ENCODE measurements at regions not wholly inside any gene's neighbourhood (a gene's known extent, or its start where the extent isn't known, plus 50 kb on each side); places are given as distances from the start of the nearest gene placed in this dataset.

DNA sequence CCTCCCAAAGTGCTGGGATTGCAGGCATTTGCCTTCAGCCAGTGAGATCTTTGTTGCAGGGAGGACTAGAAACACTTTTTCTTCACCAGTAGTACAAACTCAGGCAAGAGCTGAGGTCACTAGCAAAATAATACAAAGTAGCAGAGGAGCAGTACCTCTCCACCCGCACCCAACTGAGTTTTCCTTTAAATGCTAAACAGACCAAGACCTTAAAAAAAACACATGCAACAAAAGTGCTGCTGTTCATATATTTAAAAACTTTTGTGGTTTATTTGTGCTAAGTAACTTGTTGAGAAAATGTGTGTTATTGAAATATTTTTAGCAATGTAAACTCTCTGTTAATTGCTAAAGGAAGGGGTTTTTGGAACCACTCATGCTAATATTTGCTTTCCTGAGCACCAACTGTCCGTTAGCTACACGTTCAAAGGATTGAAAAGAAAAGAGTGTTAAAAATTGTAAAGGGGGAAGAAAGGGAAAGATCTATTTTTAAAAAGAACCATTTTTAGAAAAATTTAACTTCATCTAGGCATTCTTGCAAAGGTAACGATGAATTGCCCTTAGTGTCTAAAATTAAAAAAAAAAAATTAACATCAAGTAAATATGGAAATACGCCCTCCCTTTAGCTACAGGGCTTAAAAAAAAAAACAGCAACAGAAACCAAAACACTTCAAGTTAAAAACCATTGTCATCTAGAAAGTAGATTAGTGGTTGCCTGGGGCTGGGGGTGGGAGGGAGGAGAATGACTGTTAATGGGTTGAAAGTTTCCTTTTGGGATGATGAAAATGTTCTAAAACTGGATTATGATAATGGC, 114.0 kb upstream of the KRAS start:
- H3K9me3 ChIP-seq = no peaks in the 10 kb centered on the region
- no peaks in the 10 kb centered on the region for H3K27me3 ChIP-seq (ENCODE audit: insufficient read depth)
- CTCF ChIA-PET = interaction anchor here (0.8 to 1.7 kb wide), 3 partner anchors 10 to 149 kb away, joined by 3 to 5 read pairs (median 3); no protein-coding TSS in a partner anchor
- H3K79me2 ChIP-seq (ENCODE audit: insufficient read depth) = no peaks in the 10 kb centered on the region
- H3K27ac ChIP-seq (ENCODE audit: low read depth in 2 of 2, low read length in 1 of 2) = peak overlapping the region in 1 of 2 experiments; percentile 73; a peak in 1 of 4 replicates
- H3K9me2 ChIP-seq = no peaks in the 10 kb centered on the region
- no peak overlapping the region for H3K4me3 ChIP-seq (ENCODE audit: low read depth in 2 of 2, low read length in 1 of 2)
- peak; percentile 73 for DNase-seq
- H3F3A ChIP-seq (replicated peaks; ENCODE audit: insufficient read depth) = no peaks in the 10 kb centered on the region
- TF ChIP-seq, protein P1, sequence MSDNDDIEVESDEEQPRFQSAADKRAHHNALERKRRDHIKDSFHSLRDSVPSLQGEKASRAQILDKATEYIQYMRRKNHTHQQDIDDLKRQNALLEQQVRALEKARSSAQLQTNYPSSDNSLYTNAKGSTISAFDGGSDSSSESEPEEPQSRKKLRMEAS (IDR thresholded peaks at IDR 0.05; ENCODE audit: low read depth) = no peak
- TF ChIP-seq RFX5 (IDR thresholded peaks at IDR 0.05; ENCODE audit: low read length) (no peak), POLR2AphosphoS5 (IDR thresholded peaks at IDR 0.05; ENCODE audit: low read depth, low read length) (no peak), RAD21 (IDR thresholded peaks at IDR 0.05; ENCODE audit: low read length) (no peak), FOSL2 (IDR thresholded peaks at IDR 0.05; ENCODE audit: borderline replicate concordance, low read depth) (no peak), CHD2 (IDR thresholded peaks at IDR 0.05; ENCODE audit: low read length, partially characterized antibody) (no peak), EP300 (IDR thresholded peaks at IDR 0.05; ENCODE audit: borderline replicate concordance in 1 of 2, low read depth in 1 of 2, low read length in 1 of 2) (peak in 1 of 2 experiments; percentile 70; a peak in 2 of 4 replicates), NFIC (IDR thresholded peaks at IDR 0.05; ENCODE audit: borderline replicate concordance) (no peak), MEF2A (IDR thresholded peaks at IDR 0.05; ENCODE audit: borderline replicate concordance, low read depth) (no peak), TAF1 (IDR thresholded peaks at IDR 0.05; ENCODE audit: borderline replicate concordance, low read depth, low read length) (no peak), GATA2 (CRISPR knock-in tag; IDR thresholded peaks at IDR 0.05) (no peak), RCOR1 (IDR thresholded peaks at IDR 0.05; ENCODE audit: low read length) (peak; percentile 62; the same call in 1 of the 2 replicates), TCF12 (IDR thresholded peaks at IDR 0.05) (no peak)
- TF ChIP-seq, protein P2, sequence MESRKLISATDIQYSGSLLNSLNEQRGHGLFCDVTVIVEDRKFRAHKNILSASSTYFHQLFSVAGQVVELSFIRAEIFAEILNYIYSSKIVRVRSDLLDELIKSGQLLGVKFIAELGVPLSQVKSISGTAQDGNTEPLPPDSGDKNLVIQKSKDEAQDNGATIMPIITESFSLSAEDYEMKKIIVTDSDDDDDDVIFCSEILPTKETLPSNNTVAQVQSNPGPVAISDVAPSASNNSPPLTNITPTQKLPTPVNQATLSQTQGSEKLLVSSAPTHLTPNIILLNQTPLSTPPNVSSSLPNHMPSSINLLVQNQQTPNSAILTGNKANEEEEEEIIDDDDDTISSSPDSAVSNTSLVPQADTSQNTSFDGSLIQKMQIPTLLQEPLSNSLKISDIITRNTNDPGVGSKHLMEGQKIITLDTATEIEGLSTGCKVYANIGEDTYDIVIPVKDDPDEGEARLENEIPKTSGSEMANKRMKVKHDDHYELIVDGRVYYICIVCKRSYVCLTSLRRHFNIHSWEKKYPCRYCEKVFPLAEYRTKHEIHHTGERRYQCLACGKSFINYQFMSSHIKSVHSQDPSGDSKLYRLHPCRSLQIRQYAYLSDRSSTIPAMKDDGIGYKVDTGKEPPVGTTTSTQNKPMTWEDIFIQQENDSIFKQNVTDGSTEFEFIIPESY (IDR thresholded peaks at IDR 0.05; ENCODE audit: borderline replicate concordance, low read depth) = no peak
- no peaks in the 10 kb centered on the region for H4K20me1 ChIP-seq (ENCODE audit: insufficient read depth)
- WGBS (ENCODE audit: low lambda C conversion rate) = 76% methylated on average over 5 of the region's 5 CpGs
- H2AFZ ChIP-seq (ENCODE audit: low read depth) = peak overlapping the region; percentile 54; the same call in 1 of the 2 replicates
- H3K36me3 ChIP-seq (replicated peaks in 1 of 2; ENCODE audit: control insufficient read depth in 1 of 2, insufficient read depth in 2 of 2, low read length in 1 of 2) = no peaks in the 10 kb centered on the region
- no peak overlapping the region for H3K4me2 ChIP-seq
- no peak overlapping the region; the same call in 1 of the 2 replicates for H3K9ac ChIP-seq
- POLR2A ChIA-PET = interaction anchor here (1.0 kb wide), 1 partner anchor 594 kb away, joined by 3 read pairs; the partner anchor contains the start of gene RASSF8
- H3K4me1 ChIP-seq (ENCODE audit: control insufficient read depth in 1 of 2, insufficient read depth in 2 of 2, low read depth in 1 of 2, low read length in 1 of 2) = peaks cover 0 to 11% of the 10 kb centered on the region in 2 experiments; a peak in 3 of 4 replicates

DNA sequence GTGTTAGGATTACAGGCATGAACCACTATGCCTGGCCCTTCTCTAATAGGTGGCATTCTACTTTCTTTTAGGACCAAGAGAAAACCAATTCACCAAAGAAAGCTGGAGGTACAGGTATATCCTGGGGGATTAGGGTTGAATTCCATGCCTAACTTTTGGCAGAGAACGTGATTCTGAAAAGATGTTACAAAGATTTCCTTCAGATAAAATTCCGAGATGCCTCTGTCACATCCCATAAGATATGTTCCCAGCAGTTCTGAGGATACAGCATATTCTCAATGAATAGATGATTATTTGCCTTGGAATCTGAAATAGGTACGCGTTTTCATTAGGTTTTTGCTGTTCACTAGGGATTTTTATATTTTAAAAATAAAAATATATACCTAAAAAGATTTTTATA, 111.9 kb upstream of the KRAS start:
- Histone ChIP-seq H3K9me3 (no peaks in the 10 kb centered on the region), H3K36me3 (replicated peaks in 1 of 2; ENCODE audit: control insufficient read depth in 1 of 2, insufficient read depth in 2 of 2, low read length in 1 of 2) (no peaks in the 10 kb centered on the region), H2AFZ (ENCODE audit: low read depth) (no peak overlapping the region), H3K9me2 (no peaks in the 10 kb centered on the region), H3K9ac (no peak overlapping the region), H4K20me1 (ENCODE audit: insufficient read depth) (no peaks in the 10 kb centered on the region), H3F3A (replicated peaks; ENCODE audit: insufficient read depth) (no peaks in the 10 kb centered on the region), H3K27ac (ENCODE audit: low read depth in 2 of 2, low read length in 1 of 2) (peak overlapping the region in 1 of 2 experiments; percentile 24; a peak in 1 of 4 replicates), H3K4me3 (ENCODE audit: low read depth in 2 of 2, low read length in 1 of 2) (no peak overlapping the region), H3K79me2 (ENCODE audit: insufficient read depth) (no peaks in the 10 kb centered on the region), H3K4me2 (no peak overlapping the region), H3K27me3 (ENCODE audit: insufficient read depth) (no peaks in the 10 kb centered on the region), H3K4me1 (ENCODE audit: control insufficient read depth in 1 of 2, insufficient read depth in 2 of 2, low read depth in 1 of 2, low read length in 1 of 2) (peaks cover 0 to 11% of the 10 kb centered on the region in 2 experiments; a peak in 3 of 4 replicates)
- ChIA-PET CTCF (interaction anchor here (1.3 kb wide), 1 partner anchor 15 kb away, joined by 3 read pairs; no protein-coding TSS in a partner anchor), POLR2A (no interaction called here)
- no peak for DNase-seq
- WGBS (ENCODE audit: low lambda C conversion rate) = 66% methylated on average over 4 of the region's 4 CpGs
- peak; percentile 53; the same call in 1 of the 2 replicates for TF ChIP-seq NFIC (IDR thresholded peaks at IDR 0.05; ENCODE audit: borderline replicate concordance)
- TF ChIP-seq, protein P3, sequence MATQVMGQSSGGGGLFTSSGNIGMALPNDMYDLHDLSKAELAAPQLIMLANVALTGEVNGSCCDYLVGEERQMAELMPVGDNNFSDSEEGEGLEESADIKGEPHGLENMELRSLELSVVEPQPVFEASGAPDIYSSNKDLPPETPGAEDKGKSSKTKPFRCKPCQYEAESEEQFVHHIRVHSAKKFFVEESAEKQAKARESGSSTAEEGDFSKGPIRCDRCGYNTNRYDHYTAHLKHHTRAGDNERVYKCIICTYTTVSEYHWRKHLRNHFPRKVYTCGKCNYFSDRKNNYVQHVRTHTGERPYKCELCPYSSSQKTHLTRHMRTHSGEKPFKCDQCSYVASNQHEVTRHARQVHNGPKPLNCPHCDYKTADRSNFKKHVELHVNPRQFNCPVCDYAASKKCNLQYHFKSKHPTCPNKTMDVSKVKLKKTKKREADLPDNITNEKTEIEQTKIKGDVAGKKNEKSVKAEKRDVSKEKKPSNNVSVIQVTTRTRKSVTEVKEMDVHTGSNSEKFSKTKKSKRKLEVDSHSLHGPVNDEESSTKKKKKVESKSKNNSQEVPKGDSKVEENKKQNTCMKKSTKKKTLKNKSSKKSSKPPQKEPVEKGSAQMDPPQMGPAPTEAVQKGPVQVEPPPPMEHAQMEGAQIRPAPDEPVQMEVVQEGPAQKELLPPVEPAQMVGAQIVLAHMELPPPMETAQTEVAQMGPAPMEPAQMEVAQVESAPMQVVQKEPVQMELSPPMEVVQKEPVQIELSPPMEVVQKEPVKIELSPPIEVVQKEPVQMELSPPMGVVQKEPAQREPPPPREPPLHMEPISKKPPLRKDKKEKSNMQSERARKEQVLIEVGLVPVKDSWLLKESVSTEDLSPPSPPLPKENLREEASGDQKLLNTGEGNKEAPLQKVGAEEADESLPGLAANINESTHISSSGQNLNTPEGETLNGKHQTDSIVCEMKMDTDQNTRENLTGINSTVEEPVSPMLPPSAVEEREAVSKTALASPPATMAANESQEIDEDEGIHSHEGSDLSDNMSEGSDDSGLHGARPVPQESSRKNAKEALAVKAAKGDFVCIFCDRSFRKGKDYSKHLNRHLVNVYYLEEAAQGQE (IDR thresholded peaks at IDR 0.05; ENCODE audit: low read depth, low read length) = no peak
- peak; percentile 39 for TF ChIP-seq JUND (IDR thresholded peaks at IDR 0.05)
- 0 out of 2 replicates have a peak, but pooled peaks have one; percentile 28 for TF ChIP-seq TCF12 (IDR thresholded peaks at IDR 0.05)

Measured in SK-N-SH (cell line).